NCI-H2029 treated with DMSO at 0.1 percent for 48 hours (cell line): ENCODE measurements at regions not wholly inside any gene's neighbourhood (a gene's known extent, or its start where the extent isn't known, plus 50 kb on each side); places are given as distances from the start of the nearest gene placed in this dataset.
"Not testable (repeated sequence)": the region's sequence is repeated elsewhere in the genome, so short reads cannot be mapped to it uniquely, and the experiment has no call there.

ENCODE experiments used
- DNase-seq: peaks from one replicate; lab custom pipeline; 2025; lab: John Stamatoyannopoulos, UW

GRCh38 chr5:111976705-111977435, 219.9 kb upstream of the NREP start:
- DNase-seq = no peak

GRCh38 chr5:111975133-111975532, 218.1 kb upstream of the NREP start:
- DNase-seq = no peak

- DNase-seq = no peak
Observed at GRCh38 chr5:111973961-111974360, 217.0 kb upstream of the NREP start.

GRCh38 chr5:111972548-111972947, 215.6 kb upstream of the NREP start:
- DNase-seq = no peak

GRCh38 chr5:111972080-111972479, 215.1 kb upstream of the NREP start:
- DNase-seq = no peak

GRCh38 chr5:111968459-111968858, 211.5 kb upstream of the NREP start:
- DNase-seq = no peak

- DNase-seq = no peak
Observed at GRCh38 chr5:111967463-111967862, 210.5 kb upstream of the NREP start.

GRCh38 chr5:111966290-111966689, 209.3 kb upstream of the NREP start:
- DNase-seq = no peak

- DNase-seq = no peak
Observed at GRCh38 chr5:111963555-111963954, 206.6 kb upstream of the NREP start.

GRCh38 chr5:111962906-111963305, 205.9 kb upstream of the NREP start:
- no peak for DNase-seq

GRCh38 chr5:111961862-111962261, 204.9 kb upstream of the NREP start:
- no peak for DNase-seq

- no peak for DNase-seq
Observed at GRCh38 chr5:111960476-111961215, 203.7 kb upstream of the NREP start.

- no peak for DNase-seq
Observed at GRCh38 chr5:111958851-111959250, 201.9 kb upstream of the NREP start.

GRCh38 chr5:111956765-111957164, 199.8 kb upstream of the NREP start:
- not testable (repeated sequence) for DNase-seq

- DNase-seq = no peak
Observed at GRCh38 chr5:111954516-111955395, 197.8 kb upstream of the NREP start.

GRCh38 chr5:111953351-111954127, 196.5 kb upstream of the NREP start:
- no peak for DNase-seq

- DNase-seq = no peak
Observed at GRCh38 chr5:111952555-111952954, 195.6 kb upstream of the NREP start.

- no peak for DNase-seq
Observed at GRCh38 chr5:111950660-111951059, 193.7 kb upstream of the NREP start.

GRCh38 chr5:111948092-111948841, 191.3 kb upstream of the NREP start:
- DNase-seq = no peak

- no peak for DNase-seq
Observed at GRCh38 chr5:111946556-111946955, 189.6 kb upstream of the NREP start.

- DNase-seq = no peak
Observed at GRCh38 chr5:111945535-111945934, 188.5 kb upstream of the NREP start.
